ENCODE measurements at regions not wholly inside any gene's neighbourhood (a gene's known extent, or its start where the extent isn't known, plus 50 kb on each side); places are given as distances from the start of the nearest gene placed in this dataset.

GRCh38 chr2:16222326-16222725, 282.0 kb downstream of the MYCN start:
- no peak overlapping the region for H3K27ac ChIP-seq (ENCODE audit: low read depth, low read length, poor library complexity, severe bottlenecking)
- H3F3A ChIP-seq (ENCODE audit: insufficient read depth, low read length), result no peaks in the 10 kb centered on the region
- H3K9ac ChIP-seq (ENCODE audit: low read length), result no peak overlapping the region
- H3K4me1 ChIP-seq (ENCODE audit: insufficient read depth, low read length, severe bottlenecking), result no peaks in the 10 kb centered on the region
- H3K27me3 ChIP-seq (ENCODE audit: insufficient read depth, low read length), result no peaks in the 10 kb centered on the region
- no peaks in the 10 kb centered on the region for H3K9me2 ChIP-seq (ENCODE audit: low read depth, low read length)
- H3K36me3 ChIP-seq (ENCODE audit: insufficient read depth, low read length), result no peaks in the 10 kb centered on the region
- H3K4me2 ChIP-seq (ENCODE audit: low read length), result no peak overlapping the region
- no peak overlapping the region for H3K4me3 ChIP-seq (ENCODE audit: low read depth, low read length, poor library complexity, severe bottlenecking)
- no peaks in the 10 kb centered on the region for H4K20me1 ChIP-seq (ENCODE audit: insufficient read depth, low read length)
- TF ChIP-seq EZH2 (IDR thresholded peaks at IDR 0.05; ENCODE audit: borderline replicate concordance, low read length) (no peak), CTCF (IDR thresholded peaks at IDR 0.05; ENCODE audit: low read length) (no peak)
- H3K9me3 ChIP-seq (ENCODE audit: low read length), result no peaks in the 10 kb centered on the region
- H3K79me2 ChIP-seq (ENCODE audit: insufficient read depth, low read length), result no peaks in the 10 kb centered on the region
- H2AFZ ChIP-seq (ENCODE audit: low read length), result no peak overlapping the region

GRCh38 chr2:16221461-16222010, 281.2 kb downstream of the MYCN start:
- H3K4me3 ChIP-seq (ENCODE audit: low read depth, low read length, poor library complexity, severe bottlenecking), result no peak overlapping the region

GRCh38 chr2:16219292-16219975, 279.1 kb downstream of the MYCN start:
- H3K27ac ChIP-seq (ENCODE audit: low read depth, low read length, poor library complexity, severe bottlenecking), result no peak overlapping the region
- H3K4me2 ChIP-seq (ENCODE audit: low read length), result no peak overlapping the region
- H2AFZ ChIP-seq (ENCODE audit: low read length), result no peak overlapping the region
- H3K4me1 ChIP-seq (ENCODE audit: insufficient read depth, low read length, severe bottlenecking), result no peaks in the 10 kb centered on the region
- H3K27me3 ChIP-seq (ENCODE audit: insufficient read depth, low read length), result no peaks in the 10 kb centered on the region
- no peaks in the 10 kb centered on the region for H3K36me3 ChIP-seq (ENCODE audit: insufficient read depth, low read length)
- H3K9me2 ChIP-seq (ENCODE audit: low read depth, low read length), result no peaks in the 10 kb centered on the region
- H3K9me3 ChIP-seq (ENCODE audit: low read length), result no peaks in the 10 kb centered on the region
- H3K79me2 ChIP-seq (ENCODE audit: insufficient read depth, low read length), result no peaks in the 10 kb centered on the region
- no peak overlapping the region for H3K4me3 ChIP-seq (ENCODE audit: low read depth, low read length, poor library complexity, severe bottlenecking)
- H4K20me1 ChIP-seq (ENCODE audit: insufficient read depth, low read length), result no peaks in the 10 kb centered on the region
- no peak overlapping the region for H3K9ac ChIP-seq (ENCODE audit: low read length)
- no peaks in the 10 kb centered on the region for H3F3A ChIP-seq (ENCODE audit: insufficient read depth, low read length)
- TF ChIP-seq CTCF (IDR thresholded peaks at IDR 0.05; ENCODE audit: low read length), result no peak
- TF ChIP-seq EZH2 (IDR thresholded peaks at IDR 0.05; ENCODE audit: borderline replicate concordance, low read length), result no peak

More at GRCh38 chr2:16221461-16222010, 281.2 kb downstream of the MYCN start:
- Histone ChIP-seq H3K4me2 (ENCODE audit: low read length) (no peak overlapping the region), H3K36me3 (ENCODE audit: insufficient read depth, low read length) (no peaks in the 10 kb centered on the region), H3K9ac (ENCODE audit: low read length) (no peak overlapping the region), H2AFZ (ENCODE audit: low read length) (no peak overlapping the region), H4K20me1 (ENCODE audit: insufficient read depth, low read length) (no peaks in the 10 kb centered on the region), H3K27ac (ENCODE audit: low read depth, low read length, poor library complexity, severe bottlenecking) (no peak overlapping the region), H3K4me1 (ENCODE audit: insufficient read depth, low read length, severe bottlenecking) (no peaks in the 10 kb centered on the region), H3K9me2 (ENCODE audit: low read depth, low read length) (no peaks in the 10 kb centered on the region), H3K27me3 (ENCODE audit: insufficient read depth, low read length) (no peaks in the 10 kb centered on the region), H3K9me3 (ENCODE audit: low read length) (no peaks in the 10 kb centered on the region), H3K79me2 (ENCODE audit: insufficient read depth, low read length) (no peaks in the 10 kb centered on the region), H3F3A (ENCODE audit: insufficient read depth, low read length) (no peaks in the 10 kb centered on the region)
- no peak for TF ChIP-seq CTCF (IDR thresholded peaks at IDR 0.05; ENCODE audit: low read length)
- no peak for TF ChIP-seq EZH2 (IDR thresholded peaks at IDR 0.05; ENCODE audit: borderline replicate concordance, low read length)
